DMS53 treated with DMSO at 0.1 percent for 48 hours (cell line): ENCODE measurements at regions not wholly inside any gene's neighbourhood (a gene's known extent, or its start where the extent isn't known, plus 50 kb on each side); places are given as distances from the start of the nearest gene placed in this dataset.
A peak's percentile ranks its signal among the peaks of the same experiment; 100 is the strongest.
"Not testable (repeated sequence)": the region's sequence is repeated elsewhere in the genome, so short reads cannot be mapped to it uniquely, and the experiment has no call there.

Experiments
- DNase-seq: peaks from one replicate; lab custom pipeline; 2025; ENCODE audit not compliant: unreplicated experiment; lab: John Stamatoyannopoulos, UW

DNA sequence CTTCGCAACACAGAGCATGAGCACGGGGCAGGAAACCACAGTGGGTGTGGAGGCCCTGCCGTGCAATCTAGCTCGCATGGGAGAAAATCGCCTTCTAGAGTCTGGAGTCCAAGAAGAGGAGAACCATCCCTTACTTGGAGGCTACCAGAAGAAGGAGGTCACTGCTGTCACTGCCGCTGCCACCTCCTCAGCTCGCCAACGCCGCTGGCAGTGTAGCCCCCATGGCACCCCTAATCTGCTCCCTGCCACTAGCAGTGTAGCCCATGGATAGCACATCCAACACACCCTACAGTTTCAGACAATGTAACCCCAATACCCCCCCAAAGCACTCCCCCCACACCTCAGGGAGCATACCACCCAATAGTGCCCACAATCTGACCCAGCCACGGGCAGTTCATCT, 438.0 kb upstream of the ZNF337 start:
- DNase-seq: no peak

- DNase-seq: not testable (repeated sequence)
These were observed 437.1 kb upstream of the ZNF337 start for GRCh38 chr20:26133794-26134193.

DNA sequence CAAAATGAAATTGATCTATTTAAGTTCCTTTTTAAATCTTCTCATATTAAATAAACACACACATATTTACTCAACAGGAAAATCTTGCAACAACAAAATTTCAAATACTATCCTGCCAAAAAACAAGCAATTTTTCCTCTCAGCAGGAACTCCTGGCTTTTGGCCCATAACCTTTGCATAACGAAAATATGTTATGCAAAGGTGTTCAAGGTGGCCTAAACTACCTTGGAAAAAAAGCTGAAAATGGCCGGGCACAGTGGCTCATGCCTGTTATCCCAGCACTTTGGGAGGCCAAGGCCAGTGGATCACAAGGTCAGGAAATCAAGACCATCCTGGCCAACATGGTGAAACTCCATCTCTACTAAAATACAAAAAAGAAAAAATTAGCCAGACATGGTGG, 424.3 kb upstream of the ZNF337 start:
- not testable (repeated sequence) for DNase-seq

DNA sequence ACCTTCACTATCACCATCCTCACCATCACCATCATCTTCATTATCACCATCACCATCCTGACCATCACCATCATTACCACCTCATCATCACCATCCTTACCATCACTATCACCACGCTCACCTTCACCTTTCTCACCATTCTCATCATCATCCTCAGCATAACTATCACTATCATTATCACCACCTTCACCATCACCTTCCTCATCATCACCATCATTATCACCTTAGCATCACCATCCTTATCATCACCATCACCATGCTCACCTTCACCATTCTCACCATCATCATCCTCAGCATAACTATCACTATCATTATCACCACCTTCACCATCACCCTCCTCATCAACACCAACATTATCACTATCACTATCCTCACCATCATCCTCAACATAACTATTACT, 397.8 kb upstream of the ZNF337 start:
- DNase-seq: not testable (repeated sequence)

- not testable (repeated sequence) for DNase-seq
These were observed 395.3 kb upstream of the ZNF337 start for GRCh38 chr20:26091921-26092320.

DNA sequence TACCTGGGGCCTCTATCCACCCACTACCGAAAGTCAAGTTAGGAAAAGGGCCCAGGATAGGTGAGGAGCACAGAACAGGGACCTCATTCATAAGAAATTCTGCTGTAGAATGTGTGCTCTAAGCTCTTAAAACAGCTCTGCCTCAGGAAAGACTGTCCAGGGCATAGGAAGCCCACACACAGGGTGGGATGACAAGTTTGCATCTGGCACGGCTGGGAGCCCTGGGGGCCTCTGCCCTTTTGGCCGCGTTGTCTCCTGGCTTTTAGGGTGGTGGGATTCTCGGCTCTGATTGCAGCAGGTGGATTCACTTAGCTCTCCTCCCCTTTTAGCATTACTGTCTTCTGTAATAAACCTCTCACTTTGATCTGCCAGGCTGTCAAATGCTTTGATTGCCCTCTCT, 389.5 kb upstream of the ZNF337 start:
- DNase-seq: not testable (repeated sequence)

GRCh38 chr20:26073972-26074371, 377.3 kb upstream of the ZNF337 start:
- DNase-seq: not testable (repeated sequence)

DNA sequence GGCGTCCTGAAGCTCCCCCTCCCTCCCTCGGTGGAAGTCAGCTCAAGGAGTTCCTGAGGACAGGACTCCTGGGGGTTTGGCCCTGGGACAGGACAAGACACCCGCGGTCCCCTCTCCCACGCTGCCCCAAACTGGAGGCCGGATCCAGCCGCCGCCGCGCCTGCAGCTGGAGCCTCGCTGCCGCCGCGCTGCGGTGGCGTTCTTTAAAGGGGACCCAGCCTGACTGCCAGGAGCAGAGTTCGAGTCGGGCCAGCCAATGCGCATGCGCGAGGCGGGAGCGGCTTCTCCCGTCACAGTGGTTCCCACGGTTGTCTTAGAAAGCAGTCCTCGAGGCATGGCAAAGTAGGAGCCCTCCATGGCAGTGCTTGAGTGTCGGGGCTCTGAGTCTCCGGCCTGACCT, 362.7 kb upstream of the ZNF337 start:
- not testable (repeated sequence) for DNase-seq

GRCh38 chr20:26058446-26058845, 361.8 kb upstream of the ZNF337 start:
- not testable (repeated sequence) for DNase-seq

- not testable (repeated sequence) for DNase-seq
These were observed 360.6 kb upstream of the ZNF337 start for GRCh38 chr20:26057135-26057752.

GRCh38 chr20:26025792-26026191, 329.1 kb upstream of the ZNF337 start:
- DNase-seq: not testable (repeated sequence)

DNA sequence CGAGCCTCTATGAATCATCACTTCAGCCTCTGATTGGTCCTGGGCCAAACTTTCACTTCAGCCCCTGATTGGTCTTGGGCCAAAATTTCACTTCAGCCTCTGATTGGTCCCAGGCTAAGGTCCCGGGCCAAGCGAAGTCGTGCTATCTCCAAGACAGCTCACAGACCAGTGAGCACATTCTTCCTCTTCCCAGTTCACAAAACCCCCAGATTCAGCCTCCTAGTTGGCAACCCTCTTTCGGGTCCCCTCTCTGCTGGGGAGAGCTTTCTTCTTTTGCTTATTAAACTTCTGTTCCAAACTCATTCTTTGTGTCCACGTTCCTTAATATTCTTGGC, 314.3 kb upstream of the ZNF337 start:
- not testable (repeated sequence) for DNase-seq

GRCh38 chr20:26010224-26010941, 313.7 kb upstream of the ZNF337 start:
- DNase-seq: not testable (repeated sequence)

- DNase-seq: peak; percentile 84
These were observed 313.0 kb upstream of the ZNF337 start for GRCh38 chr20:26009402-26010223.

DNA sequence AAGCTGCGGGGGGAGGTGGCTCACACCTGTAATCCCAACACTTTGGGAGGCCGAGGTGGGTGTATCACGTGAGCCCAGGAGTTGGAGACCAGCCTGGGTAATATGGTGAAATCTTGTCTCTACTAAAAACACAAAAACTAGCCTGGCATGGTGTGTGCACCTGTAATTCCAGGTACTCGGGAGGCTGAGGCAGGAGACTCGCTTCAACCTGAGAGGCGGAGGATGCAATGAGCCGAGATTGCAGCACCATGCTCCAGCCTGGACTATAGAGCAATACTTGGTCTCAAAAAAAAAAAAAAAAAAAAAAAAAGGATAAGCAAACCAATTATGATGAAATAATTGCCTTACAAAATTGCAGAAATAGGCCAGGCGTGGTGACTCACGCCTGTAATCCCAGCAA, 311.4 kb upstream of the ZNF337 start:
- DNase-seq: not testable (repeated sequence)

GRCh38 chr20:26006164-26006563, 309.5 kb upstream of the ZNF337 start:
- not testable (repeated sequence) for DNase-seq

- DNase-seq: not testable (repeated sequence)
These were observed 307.3 kb upstream of the ZNF337 start for GRCh38 chr20:26003959-26004358.

DNA sequence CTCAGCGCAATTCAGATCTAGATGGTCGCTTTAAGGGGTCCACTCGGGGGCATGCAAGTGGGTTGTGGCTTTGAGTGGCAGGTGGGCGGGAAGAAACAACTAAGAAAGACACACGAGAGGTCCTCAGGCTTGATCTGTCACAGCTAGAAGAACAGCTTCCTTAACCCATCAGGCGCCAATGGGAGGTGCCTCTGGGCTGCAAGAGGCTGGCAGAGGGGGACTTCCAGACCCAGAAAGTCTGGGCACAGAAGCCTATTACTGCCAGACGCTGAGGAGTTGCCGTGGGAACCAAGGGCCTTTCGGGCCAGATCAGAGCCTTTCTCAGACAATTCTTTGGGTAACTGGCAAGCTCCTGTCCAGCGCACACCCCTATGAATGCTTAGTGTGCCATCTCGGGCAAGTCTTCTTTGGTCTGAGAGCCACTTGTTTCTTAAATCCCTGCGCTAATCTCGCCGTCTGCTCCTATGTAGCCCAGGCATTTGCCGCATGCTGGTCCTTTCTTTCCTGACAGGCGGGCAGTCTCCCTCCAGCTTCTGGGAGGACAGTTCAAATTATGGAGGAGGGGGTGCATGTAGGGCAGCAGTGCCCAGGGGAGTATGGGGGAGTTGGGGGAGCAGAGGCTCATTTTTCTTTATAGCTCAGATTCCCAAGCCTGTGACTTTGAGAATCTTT, 300.9 kb upstream of the ZNF337 start:
- DNase-seq: not testable (repeated sequence)

- no peak for DNase-seq
These were observed 295.5 kb upstream of the ZNF337 start for GRCh38 chr20:25992146-25992545.

DNA sequence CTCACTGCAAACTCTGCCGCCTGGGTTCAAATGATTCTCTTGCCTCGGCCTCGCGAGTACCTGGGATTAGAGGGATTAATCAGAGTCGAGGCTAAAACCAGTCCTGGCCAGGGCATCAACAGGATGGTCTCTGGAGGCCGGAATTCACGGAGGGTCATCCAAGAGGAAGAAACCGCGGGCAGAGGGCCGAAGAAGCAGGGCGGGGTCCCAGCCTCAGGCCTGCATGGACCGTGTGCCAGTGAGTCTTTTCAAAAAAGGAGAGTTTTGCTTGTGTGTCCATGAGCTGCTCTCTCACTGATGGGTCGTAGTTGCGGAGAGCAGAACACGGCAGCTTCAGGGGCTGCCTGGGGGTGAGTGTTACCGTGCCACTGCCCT, 295.1 kb upstream of the ZNF337 start:
- DNase-seq: no peak

DNA sequence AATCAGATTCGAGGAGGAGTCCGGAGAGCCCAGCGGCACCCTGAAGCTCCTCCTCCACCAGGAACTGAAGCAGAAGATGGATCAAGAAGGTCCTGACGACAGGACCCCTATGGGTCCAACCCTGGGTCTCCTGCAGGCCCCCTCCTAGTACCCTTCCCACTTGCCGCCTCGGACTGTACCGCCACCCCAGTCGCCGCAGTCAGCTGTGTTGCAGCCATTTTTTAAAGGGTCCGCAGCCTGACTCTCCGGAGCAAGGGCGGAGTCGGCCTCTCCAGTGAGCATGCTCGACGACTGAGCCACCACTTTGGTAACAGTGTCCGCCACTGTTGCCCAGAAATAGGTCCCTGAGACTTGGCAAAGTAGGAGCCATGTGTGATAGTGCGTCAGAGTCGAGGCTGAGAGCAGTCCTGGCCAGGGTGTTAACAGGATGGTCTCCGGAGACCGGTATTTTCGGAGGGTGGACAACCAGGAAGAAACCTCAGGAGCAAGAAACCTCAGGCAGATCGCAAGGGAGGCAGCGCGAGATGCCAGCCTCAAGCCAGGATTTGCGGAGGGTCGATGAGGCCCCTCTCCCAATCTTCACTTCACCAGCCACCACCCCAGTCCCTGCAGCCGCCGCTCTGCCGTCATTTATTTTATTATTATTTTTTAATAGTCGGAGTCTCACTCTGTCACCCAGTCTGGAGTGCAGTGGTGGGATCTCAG, 294.6 kb upstream of the ZNF337 start:
- no peak for DNase-seq
